Left lobe of liver (tissue), 2 donors: ENCODE measurements at regions not wholly inside any gene's neighbourhood (a gene's known extent, or its start where the extent isn't known, plus 50 kb on each side); places are given as distances from the start of the nearest gene placed in this dataset.
"Not testable (repeated sequence)": the region's sequence is repeated elsewhere in the genome, so short reads cannot be mapped to it uniquely, and the experiment has no call there.

ENCODE experiments used
- ATAC-seq: fragments of 200-7000 bp; cut with Tn5 transposase; one replicate; pipeline ENCODE4 v1.9.1; 2020; ENCODE audit warnings: mild to moderate bottlenecking, moderate library complexity
- DNase-seq: peaks from one replicate; pipeline ENCODE4 v3.0.0-alpha.2; 2020; ENCODE audit warnings: low spot score
- donor health status: DM: no; HTN: no; CAD: no; lungs with moderate emphysema.
- donor health status: DM: no; HTN: yes; CAD: no.

GRCh38 chr11:23134627-23135026 is 274.4 kb upstream of the CCDC179 start:
- no peak for ATAC-seq

GRCh38 chr11:23138761-23139160 is 278.5 kb upstream of the CCDC179 start:
- DNase-seq (no peak), ATAC-seq (no peak)

More at GRCh38 chr11:23134627-23135026, 274.4 kb upstream of the CCDC179 start:
- no peak for DNase-seq

- ATAC-seq, result no peak
- DNase-seq, result no peak
These were observed 282.7 kb upstream of the CCDC179 start for GRCh38 chr11:23143022-23143421.

GRCh38 chr11:23151819-23152218 is 291.5 kb upstream of the CCDC179 start:
- no peak for DNase-seq
- ATAC-seq, result no peak

- DNase-seq (no peak), ATAC-seq (no peak)
These were observed 295.2 kb upstream of the CCDC179 start for GRCh38 chr11:23155503-23155902.

- ATAC-seq (no peak), DNase-seq (no peak)
These were observed 303.7 kb upstream of the CCDC179 start for GRCh38 chr11:23164022-23164421.

GRCh38 chr11:23166376-23166775 is 306.1 kb upstream of the CCDC179 start:
- no peak for DNase-seq
- ATAC-seq, result no peak

GRCh38 chr11:23179609-23180008 is 319.3 kb upstream of the CCDC179 start:
- ATAC-seq (no peak), DNase-seq (no peak)

GRCh38 chr11:23181022-23181807 is 320.9 kb upstream of the CCDC179 start:
- no peak for DNase-seq

GRCh38 chr11:23192256-23192655 is 332.0 kb upstream of the CCDC179 start:
- DNase-seq (no peak), ATAC-seq (no peak)

More at GRCh38 chr11:23181022-23181807, 320.9 kb upstream of the CCDC179 start:
- ATAC-seq, result no peak

GRCh38 chr11:23201936-23202522 is 341.8 kb upstream of the CCDC179 start:
- DNase-seq, result no peak
- ATAC-seq, result no peak

GRCh38 chr11:23202611-23203010 is 342.3 kb upstream of the CCDC179 start:
- no peak for DNase-seq
- no peak for ATAC-seq

GRCh38 chr11:23205156-23205871 is 345.0 kb upstream of the CCDC179 start:
- DNase-seq (no peak), ATAC-seq (no peak)

- ATAC-seq (no peak), DNase-seq (no peak)
These were observed 346.6 kb upstream of the CCDC179 start for GRCh38 chr11:23206741-23207336.

- no peak for ATAC-seq
These were observed 350.9 kb upstream of the CCDC179 start for GRCh38 chr11:23211221-23211620.

GRCh38 chr11:23212807-23213206 is 352.5 kb upstream of the CCDC179 start:
- no peak for ATAC-seq
- no peak for DNase-seq

More at GRCh38 chr11:23211221-23211620, 350.9 kb upstream of the CCDC179 start:
- DNase-seq, result no peak

- DNase-seq (no peak), ATAC-seq (no peak)
These were observed 356.8 kb upstream of the CCDC179 start for GRCh38 chr11:23217072-23217471.

GRCh38 chr11:23220086-23220485 is 359.8 kb upstream of the CCDC179 start:
- DNase-seq, ATAC-seq: not testable (repeated sequence)

- ATAC-seq (no peak), DNase-seq (no peak)
These were observed 361.1 kb upstream of the CCDC179 start for GRCh38 chr11:23221366-23221765.

GRCh38 chr11:23226331-23227077 is 366.2 kb upstream of the CCDC179 start:
- ATAC-seq (no peak), DNase-seq (no peak)

GRCh38 chr11:23227078-23227445 is 366.8 kb upstream of the CCDC179 start:
- DNase-seq, result no peak
- ATAC-seq, result no peak
